ENCODE measurements at regions not wholly inside any gene's neighbourhood (a gene's known extent, or its start where the extent isn't known, plus 50 kb on each side); places are given as distances from the start of the nearest gene placed in this dataset.

DNA sequence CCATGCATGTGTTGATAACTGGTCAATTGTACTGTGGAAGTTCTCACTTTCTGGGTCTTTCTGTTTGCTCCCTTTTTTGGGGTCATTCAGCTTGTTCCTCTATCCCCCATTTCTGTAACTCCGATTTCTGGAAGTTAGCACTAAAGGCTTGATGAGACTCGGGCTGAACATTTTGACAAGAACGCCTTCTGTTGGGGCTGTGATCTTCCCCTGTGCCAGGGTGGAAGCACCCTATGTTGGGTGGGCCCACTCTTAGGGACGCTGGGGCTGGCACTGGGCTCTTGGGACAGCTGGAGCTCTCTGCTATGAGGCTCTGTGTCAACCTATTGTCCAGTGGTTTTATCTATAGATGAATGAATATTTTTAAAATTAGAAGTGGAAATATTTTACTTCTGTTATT lies 60.1 kb upstream of the FRMD1 start:
- no peak for TF ChIP-seq GATA3 (IDR thresholded peaks at IDR 0.05; ENCODE audit: low read depth, low read length)
- TF ChIP-seq GATA2 (IDR thresholded peaks at IDR 0.05; ENCODE audit: low read depth, low read length), result no peak

Data from SH-SY5Y (cell line).